ENCODE measurements at regions not wholly inside any gene's neighbourhood (a gene's known extent, or its start where the extent isn't known, plus 50 kb on each side); places are given as distances from the start of the nearest gene placed in this dataset.

DNA sequence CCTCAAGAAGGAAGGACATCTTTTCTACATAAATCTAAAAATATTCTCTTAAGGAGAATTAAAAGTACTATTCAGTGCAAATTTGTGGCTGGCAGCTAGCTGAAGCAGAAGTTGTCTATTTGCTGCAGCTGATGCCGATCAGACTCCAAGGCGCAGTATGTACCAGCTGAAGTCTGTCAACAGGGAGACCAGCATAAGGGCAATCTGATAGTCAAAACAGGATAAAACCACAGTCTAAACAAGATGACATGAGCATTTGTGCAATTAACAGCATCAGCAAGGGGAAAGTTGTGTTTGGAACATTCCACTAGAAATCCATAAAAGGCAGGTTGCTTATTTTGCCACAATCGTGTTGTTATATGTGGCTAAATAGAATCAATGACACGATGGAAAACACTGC is 198.2 kb upstream of the ROBO2 start:
- TF ChIP-seq CEBPB (IDR thresholded peaks at IDR 0.05), result no peak
- no peak for TF ChIP-seq EP300 (IDR thresholded peaks at IDR 0.05; ENCODE audit: borderline replicate concordance)
- TF ChIP-seq, protein P1, sequence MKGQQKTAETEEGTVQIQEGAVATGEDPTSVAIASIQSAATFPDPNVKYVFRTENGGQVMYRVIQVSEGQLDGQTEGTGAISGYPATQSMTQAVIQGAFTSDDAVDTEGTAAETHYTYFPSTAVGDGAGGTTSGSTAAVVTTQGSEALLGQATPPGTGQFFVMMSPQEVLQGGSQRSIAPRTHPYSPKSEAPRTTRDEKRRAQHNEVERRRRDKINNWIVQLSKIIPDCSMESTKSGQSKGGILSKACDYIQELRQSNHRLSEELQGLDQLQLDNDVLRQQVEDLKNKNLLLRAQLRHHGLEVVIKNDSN (IDR thresholded peaks at IDR 0.05), result no peak
- no peak for TF ChIP-seq REST (IDR thresholded peaks at IDR 0.05; ENCODE audit: low read depth)
